CD4-positive, CD25-positive, alpha-beta regulatory T cell (primary cell): ENCODE measurements at regions not wholly inside any gene's neighbourhood (a gene's known extent, or its start where the extent isn't known, plus 50 kb on each side); places are given as distances from the start of the nearest gene placed in this dataset.
"Not testable (repeated sequence)": the region's sequence is repeated elsewhere in the genome, so short reads cannot be mapped to it uniquely, and the experiment has no call there.

Experiments
- ATAC-seq, 2 donors: fragments of 150-1000 bp; cut with Tn5 transposase; one replicate each; pipeline ENCODE4 v1.10.0; 2021; ENCODE audit warnings: low read depth in 2 of 2, moderate number of reproducible peaks in 2 of 2, moderate library complexity in 1 of 2
- DNase-seq, 3 donors: peaks; one replicate each; pipeline versions ENCODE4 v3.0.0 to v3.0.0-alpha.2; 2012 to 2022; ENCODE audit warnings: mixed read lengths in 1 of 3
- H3K27ac ChIP-seq: one replicate; pipeline ENCODE4 v1.7.0; 2013; ENCODE audit warnings: mild to moderate bottlenecking, low read length; ENCODE audit not compliant: insufficient read depth, poor library complexity, severe bottlenecking
- H3K27me3 ChIP-seq: one replicate; pipeline ENCODE4 v1.7.0; 2013; ENCODE audit warnings: low read length; ENCODE audit not compliant: control insufficient read depth, insufficient read depth
- H3K36me3 ChIP-seq: one replicate; pipeline ENCODE4 v1.7.0; 2013; ENCODE audit warnings: mild to moderate bottlenecking, low read length, moderate library complexity; ENCODE audit not compliant: control insufficient read depth, insufficient read depth
- H3K4me1 ChIP-seq: 2 replicates; pipeline ENCODE4 v1.7.0; 2013; ENCODE audit warnings: mild to moderate bottlenecking, low read length; ENCODE audit not compliant: insufficient read depth, control insufficient read depth, poor library complexity, severe bottlenecking
- H3K4me3 ChIP-seq: one replicate; pipeline ENCODE4 v1.7.0; 2013; ENCODE audit warnings: low read depth, mild to moderate bottlenecking, low read length, moderate library complexity
- H3K9me3 ChIP-seq, 2 experiments: 1 replicate in 1 of 2; 2 replicates in 1 of 2; pipeline ENCODE4 v1.7.0; 2013; ENCODE audit warnings: low read length in 2 of 2, mild to moderate bottlenecking in 1 of 2, moderate library complexity in 1 of 2; ENCODE audit not compliant: control insufficient read depth in 2 of 2
- H3K27ac Mint-ChIP-seq, 3 donors: one replicate each; pipeline ENCODE4 v1.8.0; 2020 to 2022; ENCODE audit warnings: mild to moderate bottlenecking in 3 of 3, mixed read lengths in 3 of 3, moderate library complexity in 2 of 3
- H3K27me3 Mint-ChIP-seq: one replicate; pipeline ENCODE4 v1.8.0; 2022; ENCODE audit warnings: mild to moderate bottlenecking, mixed read lengths
- H3K36me3 Mint-ChIP-seq: one replicate; pipeline ENCODE4 v1.8.0; 2020; ENCODE audit warnings: mixed read lengths
- H3K4me1 Mint-ChIP-seq, 4 donors: one replicate each; pipeline ENCODE4 v1.8.0; 2020 to 2022; ENCODE audit warnings: mixed read lengths in 4 of 4, mild to moderate bottlenecking in 1 of 4
- H3K4me3 Mint-ChIP-seq, 4 donors: one replicate each; pipeline ENCODE4 v1.8.0; 2020 to 2022; ENCODE audit warnings: mild to moderate bottlenecking in 4 of 4, mixed read lengths in 4 of 4, moderate library complexity in 3 of 4
- H3K9me3 Mint-ChIP-seq, 7 donors: one replicate each; pipeline ENCODE4 v1.8.0; 2020 to 2022; ENCODE audit warnings: mixed read lengths in 7 of 7, mild to moderate bottlenecking in 3 of 7, moderate library complexity in 2 of 7

DNA sequence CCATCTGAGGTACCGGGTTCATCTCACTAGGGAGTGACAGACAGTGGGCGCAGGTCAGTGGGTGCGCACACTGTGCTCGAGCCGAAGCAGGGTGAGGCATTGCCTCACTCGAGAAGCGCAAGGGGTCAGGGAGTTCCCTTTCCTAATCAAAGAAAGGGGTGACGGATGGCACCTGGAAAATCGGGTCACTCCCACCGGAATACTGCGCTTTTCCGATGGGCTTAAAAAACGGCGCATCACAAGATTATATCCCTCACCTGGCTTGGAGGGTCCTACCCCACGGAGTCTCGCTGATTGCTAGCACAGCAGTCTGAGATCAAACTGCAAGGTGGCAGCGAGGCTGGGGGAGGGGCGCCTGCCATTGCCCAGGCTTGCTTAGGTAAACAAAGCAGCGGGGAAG lies 91.0 kb upstream of the SATB1 start:
- ATAC-seq, H3K4me1 Mint-ChIP-seq, H3K36me3 ChIP-seq, H3K4me1 ChIP-seq, H3K27me3 ChIP-seq, H3K36me3 Mint-ChIP-seq, H3K9me3 ChIP-seq, H3K27me3 Mint-ChIP-seq, H3K9me3 Mint-ChIP-seq, H3K4me3 ChIP-seq, H3K27ac ChIP-seq, H3K4me3 Mint-ChIP-seq, H3K27ac Mint-ChIP-seq, DNase-seq: not testable (repeated sequence)

DNA sequence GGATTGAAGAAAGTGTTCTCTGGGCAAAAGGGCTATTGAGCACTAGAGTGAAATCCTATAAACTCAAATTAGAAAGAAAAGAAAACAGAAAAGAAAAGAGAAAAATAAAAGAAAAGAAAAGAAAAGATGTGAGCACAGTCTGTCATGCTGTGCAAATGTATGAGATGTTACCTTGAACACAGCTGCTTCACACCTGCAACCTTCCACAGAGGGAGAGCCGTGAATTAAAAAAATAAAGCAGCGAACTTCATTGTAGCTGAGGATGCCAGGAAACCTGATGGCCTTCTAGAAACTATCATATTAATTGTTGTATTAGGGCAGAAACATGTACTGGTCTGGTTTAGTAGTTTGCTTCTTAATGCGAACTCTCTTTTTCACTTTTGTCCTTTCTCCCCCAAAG lies 88.0 kb upstream of the SATB1 start:
- H3K27me3 Mint-ChIP-seq: no peaks in the 10 kb centered on the region

DNA sequence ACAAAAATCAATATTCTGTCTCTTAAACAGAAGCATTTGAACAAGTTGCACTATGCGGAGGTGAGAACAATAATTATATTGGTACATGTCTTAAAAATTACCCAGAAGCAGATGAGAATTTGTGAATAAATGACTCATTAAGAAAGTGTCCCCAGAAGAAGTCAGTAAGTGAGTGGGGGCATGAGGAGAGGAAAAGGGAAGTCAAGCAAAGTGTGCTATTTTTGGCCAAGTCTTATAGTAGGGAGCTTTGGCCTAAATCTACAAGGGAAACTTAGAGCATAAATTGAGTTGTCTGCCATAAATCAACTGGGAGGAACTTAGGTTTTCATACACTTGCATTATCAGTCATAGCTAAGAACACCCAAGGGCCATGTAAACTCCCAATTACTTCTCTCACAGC lies 86.9 kb upstream of the SATB1 start:
- no peaks in the 10 kb centered on the region for H3K36me3 ChIP-seq
- H3K9me3 ChIP-seq: no peaks in the 10 kb centered on the region
- H3K4me3 ChIP-seq: no peak overlapping the region
- no peaks in the 10 kb centered on the region for H3K27me3 ChIP-seq
- H3K4me1 ChIP-seq: no peaks in the 10 kb centered on the region
- H3K27ac ChIP-seq: no peak overlapping the region
- Mint-ChIP-seq H3K4me3 (no peak overlapping the region), H3K36me3 (peaks cover 7% of the 10 kb centered on the region), H3K9me3 (peaks cover 0 to 3% (median 0%) of the 10 kb centered on the region in 7 donors), H3K27me3 (no peaks in the 10 kb centered on the region), H3K4me1 (no peaks in the 10 kb centered on the region), H3K27ac (peak overlapping the region in 1 of 3 donors; percentile 8)
- no peak for DNase-seq
- ATAC-seq: no peak

More for the DNA sequence above, 88.0 kb upstream of the SATB1 start:
- ATAC-seq: no peak
- Mint-ChIP-seq H3K9me3 (peaks cover 0 to 3% (median 0%) of the 10 kb centered on the region in 7 donors), H3K4me3 (no peak overlapping the region), H3K4me1 (no peaks in the 10 kb centered on the region), H3K36me3 (peaks cover 7% of the 10 kb centered on the region), H3K27ac (no peak overlapping the region)
- DNase-seq: no peak
- Histone ChIP-seq H3K4me3 (no peak overlapping the region), H3K36me3 (no peaks in the 10 kb centered on the region), H3K27me3 (no peaks in the 10 kb centered on the region), H3K9me3 (no peaks in the 10 kb centered on the region), H3K4me1 (no peaks in the 10 kb centered on the region), H3K27ac (no peak overlapping the region)

DNA sequence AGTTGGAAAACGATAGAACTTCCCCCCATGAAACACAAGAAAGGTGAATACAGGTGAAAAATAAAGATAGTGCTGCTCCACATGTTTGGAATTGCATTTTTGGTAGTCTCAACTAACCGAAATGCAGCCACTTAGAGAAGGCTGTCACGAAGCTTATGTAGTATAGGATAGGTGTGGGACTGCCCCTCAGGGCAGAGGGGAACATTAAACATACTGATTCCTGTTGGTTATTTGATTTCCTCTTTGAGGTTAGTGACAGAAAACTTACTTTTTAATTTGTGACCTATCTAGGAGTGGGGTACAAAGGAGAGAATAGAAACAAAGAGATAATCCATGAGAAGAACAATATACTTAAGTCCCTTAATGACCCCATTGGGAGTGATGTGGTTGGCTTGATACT lies 85.8 kb upstream of the SATB1 start:
- H3K4me1 Mint-ChIP-seq: no peaks in the 10 kb centered on the region
- H3K27me3 Mint-ChIP-seq: no peaks in the 10 kb centered on the region
- H3K4me3 Mint-ChIP-seq: no peak overlapping the region
- H3K27ac ChIP-seq: no peak overlapping the region
- peaks cover 0 to 3% (median 0%) of the 10 kb centered on the region in 7 donors for H3K9me3 Mint-ChIP-seq
- no peak for DNase-seq
- no peak overlapping the region for H3K27ac Mint-ChIP-seq
- no peaks in the 10 kb centered on the region for H3K27me3 ChIP-seq
- no peaks in the 10 kb centered on the region for H3K36me3 ChIP-seq
- H3K36me3 Mint-ChIP-seq: peaks cover 12% of the 10 kb centered on the region
- no peak for ATAC-seq
- no peaks in the 10 kb centered on the region for H3K9me3 ChIP-seq
- no peak overlapping the region for H3K4me3 ChIP-seq
- H3K4me1 ChIP-seq: no peaks in the 10 kb centered on the region

DNA sequence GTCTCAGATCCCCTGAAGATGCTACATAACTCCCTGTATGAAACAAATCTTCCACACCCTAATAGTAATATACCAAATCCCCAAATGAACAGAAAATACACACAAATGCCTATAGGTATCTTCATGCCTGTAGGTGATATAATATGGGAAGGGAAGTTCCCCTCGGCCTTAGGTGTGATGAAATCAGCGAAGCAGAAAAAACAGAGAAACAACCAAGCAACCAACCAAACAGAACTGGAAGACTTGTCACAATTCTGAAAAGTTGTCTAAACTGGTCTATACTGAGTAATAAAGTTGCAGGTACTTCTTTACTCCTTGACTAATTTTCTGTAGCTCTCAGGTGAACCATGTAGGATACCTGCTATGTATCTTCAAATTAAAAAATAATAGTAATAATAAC lies 82.2 kb upstream of the SATB1 start:
- Histone ChIP-seq H3K4me1 (no peaks in the 10 kb centered on the region), H3K36me3 (no peaks in the 10 kb centered on the region), H3K9me3 (no peaks in the 10 kb centered on the region), H3K27me3 (no peaks in the 10 kb centered on the region), H3K4me3 (no peak overlapping the region), H3K27ac (no peak overlapping the region)
- H3K27ac Mint-ChIP-seq: no peak overlapping the region
- peaks cover 0 to 4% (median 0%) of the 10 kb centered on the region in 7 donors for H3K9me3 Mint-ChIP-seq
- DNase-seq (no peak), ATAC-seq (no peak)
- H3K4me3 Mint-ChIP-seq: no peak overlapping the region
- H3K36me3 Mint-ChIP-seq: peaks cover 15% of the 10 kb centered on the region
- no peaks in the 10 kb centered on the region for H3K27me3 Mint-ChIP-seq
- H3K4me1 Mint-ChIP-seq: no peaks in the 10 kb centered on the region

DNA sequence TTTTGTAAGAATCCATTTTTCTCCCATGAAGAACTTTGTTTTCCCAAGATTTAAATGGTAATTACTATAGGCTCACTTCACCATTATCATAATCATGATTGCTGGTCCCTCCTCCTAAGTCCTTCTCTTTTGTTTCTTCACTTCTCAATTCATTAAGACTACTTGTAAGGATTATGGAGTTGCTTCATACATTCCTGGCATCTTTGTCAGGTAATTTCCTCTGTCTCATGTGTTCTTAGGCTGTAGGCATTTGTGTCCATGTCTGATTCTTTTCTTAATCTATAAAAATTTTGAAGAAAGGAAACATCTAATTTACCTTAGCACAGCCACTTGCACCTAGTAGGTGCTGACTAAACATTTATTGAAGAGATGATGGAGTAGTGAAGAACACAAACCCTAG lies 79.9 kb upstream of the SATB1 start:
- DNase-seq (no peak), ATAC-seq (no peak)
- Histone ChIP-seq H3K27ac (no peak overlapping the region), H3K36me3 (no peaks in the 10 kb centered on the region), H3K27me3 (no peaks in the 10 kb centered on the region), H3K9me3 (no peaks in the 10 kb centered on the region), H3K4me1 (no peaks in the 10 kb centered on the region), H3K4me3 (no peak overlapping the region)
- peaks cover 0 to 4% (median 0%) of the 10 kb centered on the region in 7 donors for H3K9me3 Mint-ChIP-seq
- H3K27me3 Mint-ChIP-seq: no peaks in the 10 kb centered on the region
- peaks cover 0 to 3% (median 2%) of the 10 kb centered on the region in 4 donors for H3K4me1 Mint-ChIP-seq
- no peak overlapping the region for H3K4me3 Mint-ChIP-seq
- no peak overlapping the region for H3K27ac Mint-ChIP-seq
- peaks cover 15% of the 10 kb centered on the region for H3K36me3 Mint-ChIP-seq

DNA sequence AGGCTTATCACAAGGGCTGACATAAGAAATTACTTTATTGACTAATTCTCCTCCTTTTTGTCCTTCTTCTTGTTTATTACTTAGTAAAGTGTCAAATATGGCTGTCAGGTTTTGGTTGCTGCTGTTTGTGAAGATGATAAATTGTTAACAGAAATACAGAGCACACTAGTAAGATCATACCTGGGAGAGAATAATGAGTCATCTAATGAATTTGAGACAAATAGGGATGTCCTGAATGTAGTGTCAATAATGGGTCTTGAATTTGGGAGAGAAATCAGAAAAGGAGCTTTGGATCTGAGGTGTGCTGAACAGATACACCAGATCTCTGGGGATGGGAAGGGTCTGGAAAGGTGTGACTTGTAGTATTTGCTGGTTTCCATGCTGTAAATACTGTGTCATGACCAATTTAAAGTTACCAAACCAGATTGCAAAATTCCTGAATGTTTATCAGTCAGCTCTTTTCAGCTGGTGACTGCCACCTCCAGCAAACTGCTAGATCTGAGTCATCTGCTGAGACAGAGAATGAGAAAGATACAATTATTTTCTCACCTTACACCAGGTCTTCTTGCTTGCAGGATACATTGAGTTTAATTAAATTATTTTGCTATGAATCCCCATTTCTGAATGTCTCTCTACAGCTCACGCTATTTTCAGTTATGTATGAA lies 76.7 kb upstream of the SATB1 start:
- Mint-ChIP-seq H3K36me3 (peaks cover 9% of the 10 kb centered on the region), H3K27ac (no peak overlapping the region), H3K4me3 (no peak overlapping the region), H3K4me1 (peaks cover 5 to 28% (median 10%) of the 10 kb centered on the region in 4 donors), H3K9me3 (peaks cover 0 to 2% (median 0%) of the 10 kb centered on the region in 7 donors), H3K27me3 (no peaks in the 10 kb centered on the region)
- Histone ChIP-seq H3K27me3 (no peaks in the 10 kb centered on the region), H3K27ac (no peak overlapping the region), H3K9me3 (no peaks in the 10 kb centered on the region), H3K4me1 (peaks cover 10% of the 10 kb centered on the region), H3K4me3 (no peak overlapping the region), H3K36me3 (no peaks in the 10 kb centered on the region)
- ATAC-seq: no peak
- no peak for DNase-seq

DNA sequence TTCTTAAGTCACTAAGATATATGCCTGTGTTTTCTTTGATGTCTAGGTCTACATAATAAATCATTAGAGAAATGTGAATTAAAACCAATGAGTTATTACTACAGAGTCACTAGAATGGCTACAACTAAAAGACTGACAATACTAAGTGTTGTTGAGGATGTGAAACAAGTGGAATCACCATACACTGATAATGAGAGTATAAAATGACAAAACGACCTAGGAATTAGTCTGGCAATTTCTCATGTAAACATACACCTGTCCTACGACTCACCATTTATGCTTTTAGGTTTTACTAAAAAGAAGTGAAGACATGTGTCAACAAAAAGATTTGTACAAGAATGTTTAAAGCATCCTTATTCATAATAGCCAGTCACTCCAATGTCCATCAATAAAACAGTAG lies 75.2 kb upstream of the SATB1 start:
- ATAC-seq: no peak

More for the DNA sequence above, 75.2 kb upstream of the SATB1 start:
- H3K9me3 Mint-ChIP-seq: peaks cover 0 to 2% (median 0%) of the 10 kb centered on the region in 7 donors
- no peaks in the 10 kb centered on the region for H3K27me3 ChIP-seq
- no peaks in the 10 kb centered on the region for H3K36me3 ChIP-seq
- no peak overlapping the region for H3K27ac ChIP-seq
- no peaks in the 10 kb centered on the region for H3K27me3 Mint-ChIP-seq
- DNase-seq: no peak
- H3K27ac Mint-ChIP-seq: peak overlapping the region in 1 of 3 donors; percentile 58
- H3K4me3 Mint-ChIP-seq: no peak overlapping the region
- peaks cover 10% of the 10 kb centered on the region for H3K4me1 ChIP-seq
- no peak overlapping the region for H3K4me3 ChIP-seq
- H3K9me3 ChIP-seq: no peaks in the 10 kb centered on the region
- peaks cover 3% of the 10 kb centered on the region for H3K36me3 Mint-ChIP-seq
- peaks cover 6 to 29% (median 10%) of the 10 kb centered on the region in 4 donors for H3K4me1 Mint-ChIP-seq
